ENCODE measurements at regions not wholly inside any gene's neighbourhood (a gene's known extent, or its start where the extent isn't known, plus 50 kb on each side); places are given as distances from the start of the nearest gene placed in this dataset.

DNA sequence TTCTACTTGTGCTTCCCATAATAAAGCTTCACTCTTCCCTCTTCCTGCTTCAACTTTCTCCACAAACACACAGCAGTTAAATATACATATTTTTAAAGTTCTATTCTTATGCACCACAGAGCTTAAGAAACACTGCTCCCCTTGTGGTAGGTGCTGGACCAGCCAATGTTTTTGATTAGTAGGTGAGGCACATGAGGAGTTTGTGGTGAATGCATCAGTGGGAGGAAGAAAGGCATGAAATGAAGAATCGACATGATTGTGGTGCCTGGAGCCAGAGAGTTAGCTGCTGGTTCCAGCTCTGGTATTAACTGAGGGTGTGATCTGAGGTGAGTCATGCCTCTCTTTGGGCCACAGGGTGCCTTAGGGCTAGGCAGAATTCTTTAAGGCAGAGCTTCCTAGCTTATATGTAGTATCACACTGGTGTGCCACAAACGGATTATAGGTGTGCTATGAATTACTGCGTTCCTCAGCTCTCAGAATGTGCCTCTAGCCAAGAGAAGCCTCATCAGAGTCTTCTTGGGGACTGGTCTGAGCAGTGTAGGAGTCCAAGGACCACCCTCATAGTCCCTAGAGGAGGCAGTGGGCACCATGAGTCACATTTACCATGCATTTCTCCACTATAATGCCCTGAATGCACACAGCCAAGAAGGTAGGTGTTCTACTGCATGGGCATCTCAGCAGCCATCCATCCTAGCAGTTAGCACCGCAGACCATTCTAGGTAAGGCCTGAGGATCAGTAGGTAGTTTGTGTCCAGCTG, 97.4 kb upstream of the SGIP1 start:
- Histone ChIP-seq H3K4me1 (no peaks in the 10 kb centered on the region), H3K9me3 (no peaks in the 10 kb centered on the region), H3K27ac (no peak overlapping the region), H3K4me3 (no peak overlapping the region), H3K27me3 (no peaks in the 10 kb centered on the region), H3K36me3 (no peaks in the 10 kb centered on the region)
- TF ChIP-seq, protein P1, sequence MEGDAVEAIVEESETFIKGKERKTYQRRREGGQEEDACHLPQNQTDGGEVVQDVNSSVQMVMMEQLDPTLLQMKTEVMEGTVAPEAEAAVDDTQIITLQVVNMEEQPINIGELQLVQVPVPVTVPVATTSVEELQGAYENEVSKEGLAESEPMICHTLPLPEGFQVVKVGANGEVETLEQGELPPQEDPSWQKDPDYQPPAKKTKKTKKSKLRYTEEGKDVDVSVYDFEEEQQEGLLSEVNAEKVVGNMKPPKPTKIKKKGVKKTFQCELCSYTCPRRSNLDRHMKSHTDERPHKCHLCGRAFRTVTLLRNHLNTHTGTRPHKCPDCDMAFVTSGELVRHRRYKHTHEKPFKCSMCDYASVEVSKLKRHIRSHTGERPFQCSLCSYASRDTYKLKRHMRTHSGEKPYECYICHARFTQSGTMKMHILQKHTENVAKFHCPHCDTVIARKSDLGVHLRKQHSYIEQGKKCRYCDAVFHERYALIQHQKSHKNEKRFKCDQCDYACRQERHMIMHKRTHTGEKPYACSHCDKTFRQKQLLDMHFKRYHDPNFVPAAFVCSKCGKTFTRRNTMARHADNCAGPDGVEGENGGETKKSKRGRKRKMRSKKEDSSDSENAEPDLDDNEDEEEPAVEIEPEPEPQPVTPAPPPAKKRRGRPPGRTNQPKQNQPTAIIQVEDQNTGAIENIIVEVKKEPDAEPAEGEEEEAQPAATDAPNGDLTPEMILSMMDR (IDR thresholded peaks at IDR 0.05): peak; percentile 22
- peak; percentile 32 for ATAC-seq
- no peak for DNase-seq
- intact Hi-C loops (cut with DNase I): loop anchor here (10.0 kb wide), 1 partner anchor 482 kb away; no protein-coding TSS in a partner anchor

- ATAC-seq: no peak
- no peak overlapping the region for H3K4me3 ChIP-seq
- TF ChIP-seq, protein P1 (IDR thresholded peaks at IDR 0.05): no peak
- no peaks in the 10 kb centered on the region for H3K4me1 ChIP-seq
- no peaks in the 10 kb centered on the region for H3K36me3 ChIP-seq
- DNase-seq: no peak
- intact Hi-C loops (cut with DNase I): loop anchor here (10.0 kb wide), 1 partner anchor 482 kb away; no protein-coding TSS in a partner anchor
- no peaks in the 10 kb centered on the region for H3K9me3 ChIP-seq
- no peaks in the 10 kb centered on the region for H3K27me3 ChIP-seq
- H3K27ac ChIP-seq: no peak overlapping the region
Measured at GRCh38 chr1:66437136-66437401, 96.9 kb upstream of the SGIP1 start.

DNA sequence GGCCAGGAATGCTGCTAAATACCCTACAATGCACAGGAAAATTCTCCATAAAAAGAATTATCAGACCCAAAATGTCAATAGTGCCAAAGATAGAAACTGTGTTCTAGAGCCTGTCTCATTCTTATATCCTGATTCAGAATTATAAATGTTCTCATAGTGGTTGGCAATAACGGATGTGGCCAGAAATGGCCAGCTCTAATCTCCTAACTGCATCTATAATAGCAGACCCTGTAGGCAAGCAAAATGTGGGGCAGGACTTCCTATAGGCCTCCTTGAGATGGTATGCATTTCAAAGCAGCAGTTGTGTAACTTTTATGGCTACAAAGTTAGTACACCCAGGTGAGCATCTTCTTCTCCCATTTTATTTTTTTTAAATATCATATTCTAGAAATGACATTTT, 95.9 kb upstream of the SGIP1 start:
- H3K4me1 ChIP-seq: no peaks in the 10 kb centered on the region
- no peaks in the 10 kb centered on the region for H3K27me3 ChIP-seq
- ATAC-seq (no peak), DNase-seq (no peak)
- H3K36me3 ChIP-seq: no peaks in the 10 kb centered on the region
- no peak overlapping the region for H3K27ac ChIP-seq
- no peak overlapping the region for H3K4me3 ChIP-seq
- intact Hi-C loops (cut with DNase I): loop anchor here (10.0 kb wide), 1 partner anchor 483 kb away; no protein-coding TSS in a partner anchor
- H3K9me3 ChIP-seq: no peaks in the 10 kb centered on the region
- TF ChIP-seq, protein P1 (IDR thresholded peaks at IDR 0.05): no peak

DNA sequence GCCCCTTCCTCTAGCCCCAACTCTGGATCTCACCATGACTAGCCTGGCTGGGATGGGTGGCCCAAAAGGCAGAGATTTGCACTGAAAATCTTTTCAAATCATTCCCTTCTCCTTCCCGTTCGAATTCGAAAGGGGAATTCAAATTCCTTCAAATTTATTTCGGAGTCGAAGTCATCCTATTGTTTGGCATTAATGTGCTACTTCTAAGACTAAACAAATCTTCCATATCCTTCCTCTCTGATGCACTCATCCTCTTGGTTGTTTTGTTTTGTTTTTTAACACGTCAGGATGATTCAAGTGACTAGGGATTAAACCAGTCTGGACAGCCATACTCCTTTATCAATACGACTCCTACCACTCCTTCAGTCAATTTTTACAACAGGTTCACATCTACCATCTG, 95.5 kb upstream of the SGIP1 start:
- TF ChIP-seq, protein P1 (IDR thresholded peaks at IDR 0.05): no peak
- no peak for DNase-seq
- H3K27me3 ChIP-seq: no peaks in the 10 kb centered on the region
- intact Hi-C loops (cut with DNase I): loop anchor here (10.0 kb wide), 1 partner anchor 484 kb away; no protein-coding TSS in a partner anchor
- no peaks in the 10 kb centered on the region for H3K9me3 ChIP-seq
- ATAC-seq: no peak
- no peaks in the 10 kb centered on the region for H3K36me3 ChIP-seq
- H3K4me3 ChIP-seq: no peak overlapping the region
- peak overlapping the region; percentile 38 for H3K27ac ChIP-seq
- H3K4me1 ChIP-seq: no peaks in the 10 kb centered on the region

DNA sequence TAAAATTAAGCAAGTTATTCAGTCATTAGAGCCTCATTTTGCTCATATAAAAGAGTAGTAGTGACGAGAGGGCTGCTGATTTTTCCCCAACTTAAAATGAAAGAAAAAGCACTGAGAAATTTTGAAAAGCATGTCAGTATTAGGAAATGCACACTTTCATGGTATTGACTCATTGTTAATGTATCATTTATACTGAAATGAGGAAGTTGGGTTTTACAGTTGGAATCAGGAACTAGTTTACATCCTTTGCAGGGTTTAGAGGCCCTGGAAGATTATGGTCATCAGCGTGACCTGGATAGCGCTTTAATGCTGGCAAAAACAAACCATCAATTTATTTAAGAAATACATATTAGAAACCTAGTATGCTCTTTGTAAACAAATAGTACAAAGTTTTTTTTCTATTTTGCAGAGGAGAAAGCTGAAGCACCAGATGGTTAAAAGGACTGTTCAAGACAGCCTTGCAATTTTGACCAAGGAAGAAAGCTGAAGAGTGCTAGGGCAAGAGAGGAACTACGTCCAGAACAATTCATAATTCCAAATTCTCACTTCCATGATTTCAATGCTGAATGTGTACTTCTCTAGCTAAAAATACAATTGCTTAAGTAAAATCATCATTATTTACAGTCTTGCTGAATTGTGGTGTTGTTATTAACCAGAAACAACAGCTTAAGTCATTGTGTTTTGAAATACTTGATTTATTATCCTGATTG, 94.8 kb upstream of the SGIP1 start:
- Histone ChIP-seq H3K4me3 (no peak overlapping the region), H3K36me3 (no peaks in the 10 kb centered on the region), H3K27me3 (no peaks in the 10 kb centered on the region), H3K27ac (peak overlapping the region; percentile 38), H3K4me1 (no peaks in the 10 kb centered on the region), H3K9me3 (no peaks in the 10 kb centered on the region)
- intact Hi-C loops (cut with DNase I): loop anchor here (10.0 kb wide), 1 partner anchor 484 kb away; no protein-coding TSS in a partner anchor
- no peak for DNase-seq
- TF ChIP-seq, protein P1 (IDR thresholded peaks at IDR 0.05): no peak
- peak; percentile 72 for ATAC-seq

Measured in upper lobe of right lung (tissue), 1 donor.